ENCODE measurements at regions not wholly inside any gene's neighbourhood (a gene's known extent, or its start where the extent isn't known, plus 50 kb on each side); places are given as distances from the start of the nearest gene placed in this dataset.

GRCh38 chr2:84373391-84373790 is 85.7 kb downstream of the SUCLG1 start:
- no peaks in the 10 kb centered on the region for H3K36me3 Mint-ChIP-seq
- H3K9me3 Mint-ChIP-seq = peaks cover 0 to 1% (median 0%) of the 10 kb centered on the region in 3 donors
- H3K27me3 Mint-ChIP-seq = peaks cover 8% of the 10 kb centered on the region
- peak overlapping the region in 1 of 3 donors; percentile 28 for H3K27ac Mint-ChIP-seq
- no peaks in the 10 kb centered on the region for H3K4me1 Mint-ChIP-seq
- H3K4me3 Mint-ChIP-seq = no peak overlapping the region

- Mint-ChIP-seq H3K4me1 (peaks cover 0 to 2% (median 0%) of the 10 kb centered on the region in 3 donors), H3K4me3 (no peak overlapping the region), H3K36me3 (no peaks in the 10 kb centered on the region), H3K27me3 (peaks cover 4% of the 10 kb centered on the region), H3K9me3 (peaks cover 5 to 17% (median 5%) of the 10 kb centered on the region in 3 donors), H3K27ac (no peak overlapping the region)
These were observed 96.5 kb downstream of the SUCLG1 start for GRCh38 chr2:84362541-84362940.

- Mint-ChIP-seq H3K4me1 (no peaks in the 10 kb centered on the region), H3K27ac (no peak overlapping the region), H3K9me3 (peaks cover 0 to 6% (median 4%) of the 10 kb centered on the region in 3 donors), H3K36me3 (peaks cover 2% of the 10 kb centered on the region), H3K27me3 (no peaks in the 10 kb centered on the region), H3K4me3 (no peak overlapping the region)
These were observed 121.0 kb downstream of the SUCLG1 start for GRCh38 chr2:84338069-84338468.

DNA sequence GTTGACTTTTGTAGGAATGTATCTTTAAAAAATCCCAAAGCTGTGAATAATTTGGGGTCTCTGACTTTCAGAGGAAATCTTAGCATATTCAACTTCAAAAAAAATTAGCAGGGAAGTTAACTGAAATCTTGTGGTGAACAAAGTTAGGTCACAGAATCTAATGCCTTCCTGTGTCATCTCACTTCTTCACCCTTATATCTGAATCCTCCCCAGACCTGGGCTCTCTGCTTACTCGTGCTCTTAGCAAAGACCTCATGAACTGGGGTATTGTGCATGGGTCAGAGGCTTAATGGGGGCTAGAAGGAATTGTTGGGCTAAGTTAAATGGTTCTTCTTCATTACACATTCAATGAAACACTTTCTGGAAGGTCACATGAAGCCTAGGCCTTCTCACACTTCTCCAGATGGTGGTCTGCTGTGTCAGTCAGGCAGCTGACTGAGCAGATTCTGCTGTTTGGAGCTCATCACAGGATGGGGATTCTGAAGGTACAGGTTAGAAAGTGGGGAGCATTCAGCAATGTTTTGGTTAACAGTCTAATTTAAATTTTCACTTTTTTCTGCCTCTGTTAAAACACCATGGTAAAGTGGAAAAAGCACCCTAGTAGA is 131.3 kb downstream of the SUCLG1 start:
- H3K27me3 Mint-ChIP-seq = peaks cover 4% of the 10 kb centered on the region

GRCh38 chr2:84326831-84327432 is 132.1 kb downstream of the SUCLG1 start:
- H3K9me3 Mint-ChIP-seq = peaks cover 0 to 4% (median 0%) of the 10 kb centered on the region in 3 donors

More for the DNA sequence above, 131.3 kb downstream of the SUCLG1 start:
- Mint-ChIP-seq H3K4me3 (no peak overlapping the region), H3K27ac (no peak overlapping the region), H3K36me3 (no peaks in the 10 kb centered on the region), H3K4me1 (no peaks in the 10 kb centered on the region), H3K9me3 (peaks cover 0 to 7% (median 0%) of the 10 kb centered on the region in 3 donors)

DNA sequence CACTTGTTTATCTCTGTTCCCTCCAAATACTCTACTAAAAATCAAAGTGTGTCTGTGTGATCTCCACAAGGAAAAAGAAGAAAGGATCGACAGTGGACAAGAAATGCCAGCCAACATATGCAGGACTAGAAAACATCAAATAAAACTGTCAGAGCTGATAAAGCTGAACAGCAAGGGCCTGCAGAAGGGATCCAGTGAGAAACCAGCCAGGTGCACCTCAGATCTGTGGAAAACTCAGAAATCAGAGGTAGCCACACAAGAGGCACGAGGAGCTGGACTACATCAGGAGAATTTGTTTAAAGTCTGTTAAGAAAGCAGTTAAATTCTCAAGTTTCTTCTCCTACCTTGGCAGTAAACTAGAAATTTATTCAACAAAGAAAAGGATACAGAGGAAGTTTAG is 135.2 kb downstream of the SUCLG1 start:
- H3K9me3 Mint-ChIP-seq = peaks cover 0 to 1% (median 0%) of the 10 kb centered on the region in 3 donors
- H3K4me1 Mint-ChIP-seq = no peaks in the 10 kb centered on the region
- H3K27ac Mint-ChIP-seq = no peak overlapping the region
- no peaks in the 10 kb centered on the region for H3K36me3 Mint-ChIP-seq
- H3K27me3 Mint-ChIP-seq = peaks cover 2% of the 10 kb centered on the region
- H3K4me3 Mint-ChIP-seq = no peak overlapping the region

More at GRCh38 chr2:84326831-84327432, 132.1 kb downstream of the SUCLG1 start:
- Mint-ChIP-seq H3K4me3 (no peak overlapping the region), H3K36me3 (no peaks in the 10 kb centered on the region), H3K27me3 (peaks cover 4% of the 10 kb centered on the region), H3K27ac (no peak overlapping the region), H3K4me1 (no peaks in the 10 kb centered on the region)

GRCh38 chr2:84320940-84321339 is 138.1 kb downstream of the SUCLG1 start:
- no peak overlapping the region for H3K27ac Mint-ChIP-seq
- H3K27me3 Mint-ChIP-seq = peaks cover 2% of the 10 kb centered on the region
- no peak overlapping the region for H3K4me3 Mint-ChIP-seq
- H3K36me3 Mint-ChIP-seq = no peaks in the 10 kb centered on the region
- peaks cover 0 to 1% (median 0%) of the 10 kb centered on the region in 3 donors for H3K9me3 Mint-ChIP-seq
- no peaks in the 10 kb centered on the region for H3K4me1 Mint-ChIP-seq

GRCh38 chr2:84319581-84319980 is 139.5 kb downstream of the SUCLG1 start:
- Mint-ChIP-seq H3K27me3 (peaks cover 5% of the 10 kb centered on the region), H3K27ac (no peak overlapping the region), H3K9me3 (peaks cover 0 to 3% (median 0%) of the 10 kb centered on the region in 3 donors), H3K4me3 (no peak overlapping the region), H3K36me3 (no peaks in the 10 kb centered on the region), H3K4me1 (no peaks in the 10 kb centered on the region)

- Mint-ChIP-seq H3K36me3 (no peaks in the 10 kb centered on the region), H3K4me3 (no peak overlapping the region), H3K27ac (no peak overlapping the region), H3K9me3 (peaks cover 0 to 3% (median 0%) of the 10 kb centered on the region in 3 donors), H3K4me1 (no peaks in the 10 kb centered on the region), H3K27me3 (peaks cover 7% of the 10 kb centered on the region)
These were observed 141.9 kb downstream of the SUCLG1 start for GRCh38 chr2:84317135-84317534.

DNA sequence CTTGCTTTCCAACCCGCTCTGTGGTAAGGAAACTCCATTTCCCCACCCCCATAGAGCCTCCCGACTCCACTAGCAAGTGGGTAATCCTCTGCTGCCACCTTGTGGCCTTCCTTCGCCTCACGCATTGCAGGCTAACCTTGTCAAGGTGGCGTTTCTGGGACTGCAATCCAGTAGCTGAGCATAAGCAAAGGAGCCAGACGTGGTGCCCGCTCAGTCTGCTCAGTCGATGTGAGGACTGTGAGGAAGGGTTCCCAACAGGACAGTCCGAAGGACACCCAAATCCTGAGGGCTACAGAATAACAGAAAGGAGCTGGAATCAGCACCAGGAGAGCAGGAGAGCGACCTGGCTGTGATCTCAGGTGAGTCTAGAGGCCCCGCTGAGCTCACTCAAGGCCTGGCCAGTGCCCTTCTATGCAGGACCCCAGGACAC is 144.2 kb downstream of the SUCLG1 start:
- peaks cover 0 to 2% (median 0%) of the 10 kb centered on the region in 3 donors for H3K9me3 Mint-ChIP-seq
- H3K27ac Mint-ChIP-seq = no peak overlapping the region
- H3K36me3 Mint-ChIP-seq = no peaks in the 10 kb centered on the region
- peak overlapping the region in 1 of 4 donors; percentile 79 for H3K4me3 Mint-ChIP-seq
- no peaks in the 10 kb centered on the region for H3K4me1 Mint-ChIP-seq
- peaks cover 7% of the 10 kb centered on the region for H3K27me3 Mint-ChIP-seq

- Mint-ChIP-seq H3K36me3 (no peaks in the 10 kb centered on the region), H3K4me1 (no peaks in the 10 kb centered on the region), H3K27me3 (peaks cover 10% of the 10 kb centered on the region), H3K27ac (no peak overlapping the region), H3K4me3 (no peak overlapping the region), H3K9me3 (peaks cover 0 to 2% (median 0%) of the 10 kb centered on the region in 3 donors)
These were observed 144.8 kb downstream of the SUCLG1 start for GRCh38 chr2:84314250-84314649.

DNA sequence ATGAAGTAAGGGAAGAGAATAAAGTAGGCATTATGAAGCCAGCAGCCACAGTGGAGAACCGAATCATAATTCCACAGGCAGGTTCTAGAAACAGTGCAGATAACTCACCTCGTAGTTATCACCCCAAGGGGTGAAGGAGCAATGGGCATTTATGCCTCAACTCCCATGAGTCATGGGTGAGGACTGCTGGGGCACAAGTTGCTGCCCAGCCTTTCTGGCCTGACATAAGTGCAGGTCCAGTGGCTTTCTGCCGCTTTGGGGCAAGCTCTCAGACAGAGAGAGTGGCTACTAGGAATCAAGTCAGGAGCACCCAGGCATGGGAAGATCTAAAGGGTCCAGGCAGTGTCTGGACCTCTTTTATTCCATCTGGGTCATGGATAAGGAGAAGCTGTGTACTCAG is 149.8 kb downstream of the SUCLG1 start:
- Mint-ChIP-seq H3K4me3 (no peak overlapping the region), H3K36me3 (no peaks in the 10 kb centered on the region), H3K27me3 (peaks cover 3% of the 10 kb centered on the region), H3K4me1 (no peaks in the 10 kb centered on the region), H3K27ac (no peak overlapping the region), H3K9me3 (peaks cover 0 to 13% (median 11%) of the 10 kb centered on the region in 3 donors)

DNA sequence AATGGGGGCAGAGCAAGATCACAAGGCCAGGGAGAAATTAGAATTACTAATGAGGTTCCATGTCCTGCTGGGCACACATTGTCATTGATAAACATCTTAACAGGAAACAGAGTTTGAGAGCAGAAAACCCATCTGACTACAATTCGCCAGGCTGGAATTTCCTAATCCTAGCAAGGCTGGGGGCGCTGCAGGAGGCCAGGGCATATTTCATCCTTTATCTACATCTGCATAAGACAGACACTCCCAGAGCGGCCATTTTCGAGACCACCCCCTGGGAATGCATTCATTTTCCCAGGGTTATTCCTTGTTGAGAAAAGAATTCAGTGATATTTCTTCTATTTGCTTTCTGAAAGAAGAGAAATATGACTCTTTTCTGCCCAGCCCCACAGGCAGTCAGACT is 152.7 kb downstream of the SUCLG1 start:
- Mint-ChIP-seq H3K9me3 (peaks cover 0 to 18% (median 11%) of the 10 kb centered on the region in 3 donors), H3K36me3 (no peaks in the 10 kb centered on the region), H3K27ac (no peak overlapping the region), H3K4me3 (no peak overlapping the region), H3K4me1 (peaks cover 0 to 1% (median 0%) of the 10 kb centered on the region in 3 donors), H3K27me3 (peaks cover 4% of the 10 kb centered on the region)

DNA sequence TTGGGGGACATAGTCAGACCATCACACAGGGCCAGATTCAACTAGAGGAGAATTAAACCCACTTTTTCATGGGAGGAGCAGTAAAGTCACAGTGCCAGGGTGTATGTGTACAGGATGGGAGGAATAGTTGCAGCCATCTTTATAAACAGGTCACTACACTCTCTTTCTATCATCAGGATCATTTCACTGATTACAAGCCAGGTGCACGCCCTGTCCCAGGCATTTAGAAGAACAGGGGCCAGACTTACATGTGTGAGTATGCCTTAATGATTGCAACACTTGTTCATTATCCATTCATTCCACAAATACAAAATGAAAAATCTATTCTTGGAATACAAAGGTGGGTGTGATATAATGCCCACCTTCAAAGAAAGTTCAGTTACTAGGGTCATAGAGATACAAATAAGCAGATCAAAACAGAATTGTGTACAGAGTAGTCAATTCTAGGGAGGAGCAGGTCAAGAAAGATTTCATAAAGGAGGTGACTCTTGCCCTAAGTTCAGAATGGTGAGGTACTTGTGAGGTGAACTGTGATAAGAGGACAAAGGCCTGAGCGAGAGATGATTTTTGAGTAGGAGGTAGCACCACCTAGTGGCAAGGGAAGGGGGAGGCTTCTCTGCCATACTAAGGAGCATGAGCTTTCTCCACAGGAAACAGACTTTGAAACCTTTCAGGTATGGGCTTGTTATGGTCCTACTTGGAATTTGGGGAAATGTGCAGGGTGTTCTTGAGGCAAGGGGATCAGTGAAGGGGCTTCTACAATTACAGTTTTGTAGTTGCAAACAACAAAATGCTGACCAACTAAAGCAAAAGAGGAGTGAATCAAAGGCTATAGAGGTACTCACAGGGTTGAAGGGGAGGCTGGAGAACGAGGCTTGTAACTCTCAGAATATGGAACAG is 156.3 kb downstream of the SUCLG1 start:
- H3K27ac Mint-ChIP-seq = no peak overlapping the region

GRCh38 chr2:84301717-84302116 is 157.4 kb downstream of the SUCLG1 start:
- H3K4me3 Mint-ChIP-seq = no peak overlapping the region
- H3K36me3 Mint-ChIP-seq = no peaks in the 10 kb centered on the region
- H3K27ac Mint-ChIP-seq = no peak overlapping the region
- peaks cover 3% of the 10 kb centered on the region for H3K27me3 Mint-ChIP-seq
- peaks cover 0 to 1% (median 0%) of the 10 kb centered on the region in 3 donors for H3K4me1 Mint-ChIP-seq
- peaks cover 0 to 11% (median 11%) of the 10 kb centered on the region in 3 donors for H3K9me3 Mint-ChIP-seq

More for the DNA sequence above, 156.3 kb downstream of the SUCLG1 start:
- peaks cover 3% of the 10 kb centered on the region for H3K27me3 Mint-ChIP-seq
- H3K4me3 Mint-ChIP-seq = no peak overlapping the region
- H3K36me3 Mint-ChIP-seq = no peaks in the 10 kb centered on the region
- peaks cover 0 to 1% (median 0%) of the 10 kb centered on the region in 3 donors for H3K4me1 Mint-ChIP-seq
- H3K9me3 Mint-ChIP-seq = peaks cover 0 to 15% (median 11%) of the 10 kb centered on the region in 3 donors
